ENCODE measurements at regions not wholly inside any gene's neighbourhood (a gene's known extent, or its start where the extent isn't known, plus 50 kb on each side); places are given as distances from the start of the nearest gene placed in this dataset.

GRCh38 chr2:219722276-219722879, 94.9 kb downstream of the SLC4A3 start:
- Histone ChIP-seq H4K20me1 (no peaks in the 10 kb centered on the region), H3K27ac (no peak overlapping the region), H3K4me3 (no peak overlapping the region), H3K4me1 (no peaks in the 10 kb centered on the region), H3K4me2 (no peak overlapping the region), H3K36me3 (no peaks in the 10 kb centered on the region), H3K9ac (no peak overlapping the region), H3K27me3 (no peaks in the 10 kb centered on the region), H3K9me3 (replicated peaks in 1 of 11) (no peaks in the 10 kb centered on the region)
- no peak for TF ChIP-seq Cebpa-rat (IDR thresholded peaks at IDR 0.05)

GRCh38 chr2:219723311-219723710, 95.9 kb downstream of the SLC4A3 start:
- Histone ChIP-seq H3K27ac (no peak overlapping the region), H3K9ac (no peak overlapping the region), H3K4me2 (no peak overlapping the region), H3K27me3 (no peaks in the 10 kb centered on the region), H3K4me3 (no peak overlapping the region), H3K4me1 (peaks cover 0 to 6% (median 0%) of the 10 kb centered on the region in 10 experiments; a peak in 3 of 20 replicates), H4K20me1 (no peaks in the 10 kb centered on the region), H3K9me3 (replicated peaks in 1 of 11) (no peaks in the 10 kb centered on the region), H3K36me3 (no peaks in the 10 kb centered on the region)
- TF ChIP-seq Cebpa-rat (IDR thresholded peaks at IDR 0.05), result no peak

- Histone ChIP-seq H3K36me3 (no peaks in the 10 kb centered on the region), H3K4me1 (peaks cover 0 to 6% (median 0%) of the 10 kb centered on the region in 10 experiments; a peak in 3 of 20 replicates), H3K4me3 (no peak overlapping the region), H3K9ac (no peak overlapping the region), H3K9me3 (replicated peaks in 1 of 11) (no peaks in the 10 kb centered on the region), H3K27me3 (no peaks in the 10 kb centered on the region), H3K4me2 (no peak overlapping the region), H4K20me1 (no peaks in the 10 kb centered on the region), H3K27ac (no peak overlapping the region)
- no peak for TF ChIP-seq Cebpa-rat (IDR thresholded peaks at IDR 0.05)
Observed at GRCh38 chr2:219724628-219725027, 97.2 kb downstream of the SLC4A3 start.

GRCh38 chr2:219726916-219727315, 99.5 kb downstream of the SLC4A3 start:
- Histone ChIP-seq H4K20me1 (no peaks in the 10 kb centered on the region), H3K27ac (no peak overlapping the region)
- no peak for TF ChIP-seq Cebpa-rat (IDR thresholded peaks at IDR 0.05)

GRCh38 chr2:219727771-219728429, 100.5 kb downstream of the SLC4A3 start:
- Histone ChIP-seq H3K4me2 (peak overlapping the region in 2 of 11 experiments; percentile 9 to 27; a peak in 1 of 22 replicates), H3K27ac (no peak overlapping the region), H3K4me1 (peaks cover 0 to 6% (median 0%) of the 10 kb centered on the region in 10 experiments; a peak in 3 of 20 replicates), H4K20me1 (no peaks in the 10 kb centered on the region), H3K9ac (no peak overlapping the region), H3K36me3 (no peaks in the 10 kb centered on the region), H3K9me3 (replicated peaks in 1 of 11) (no peaks in the 10 kb centered on the region), H3K27me3 (no peaks in the 10 kb centered on the region), H3K4me3 (no peak overlapping the region)
- no peak for TF ChIP-seq Cebpa-rat (IDR thresholded peaks at IDR 0.05)

More at GRCh38 chr2:219726916-219727315, 99.5 kb downstream of the SLC4A3 start:
- Histone ChIP-seq H3K9ac (no peak overlapping the region), H3K4me3 (no peak overlapping the region), H3K27me3 (no peaks in the 10 kb centered on the region), H3K4me2 (no peak overlapping the region), H3K4me1 (peaks cover 0 to 6% (median 0%) of the 10 kb centered on the region in 10 experiments; a peak in 3 of 20 replicates), H3K9me3 (replicated peaks in 1 of 11) (no peaks in the 10 kb centered on the region), H3K36me3 (no peaks in the 10 kb centered on the region)

- Histone ChIP-seq H4K20me1 (no peaks in the 10 kb centered on the region), H3K27ac (no peak overlapping the region), H3K9me3 (replicated peaks in 1 of 11) (no peaks in the 10 kb centered on the region), H3K9ac (no peak overlapping the region), H3K4me2 (no peak overlapping the region), H3K4me3 (no peak overlapping the region), H3K27me3 (no peaks in the 10 kb centered on the region), H3K36me3 (no peaks in the 10 kb centered on the region), H3K4me1 (peaks cover 0 to 6% (median 0%) of the 10 kb centered on the region in 10 experiments; a peak in 3 of 20 replicates)
- no peak for TF ChIP-seq Cebpa-rat (IDR thresholded peaks at IDR 0.05)
Observed at GRCh38 chr2:219728991-219729487, 101.6 kb downstream of the SLC4A3 start.

GRCh38 chr2:219731173-219731572, 103.7 kb downstream of the SLC4A3 start:
- no peak overlapping the region for H3K9ac ChIP-seq
- H3K4me3 ChIP-seq, result no peak overlapping the region
- no peak overlapping the region for H3K27ac ChIP-seq
- H3K4me1 ChIP-seq, result peaks cover 0 to 6% (median 0%) of the 10 kb centered on the region in 10 experiments; a peak in 3 of 20 replicates
- TF ChIP-seq Cebpa-rat (IDR thresholded peaks at IDR 0.05), result no peak
- H3K27me3 ChIP-seq, result no peaks in the 10 kb centered on the region
- no peaks in the 10 kb centered on the region for H3K36me3 ChIP-seq
- H4K20me1 ChIP-seq, result no peaks in the 10 kb centered on the region
- no peak overlapping the region for H3K4me2 ChIP-seq
- no peaks in the 10 kb centered on the region for H3K9me3 ChIP-seq (replicated peaks in 1 of 11)

- no peak overlapping the region for H3K4me3 ChIP-seq
- H3K9me3 ChIP-seq (replicated peaks in 1 of 11), result no peaks in the 10 kb centered on the region
- no peaks in the 10 kb centered on the region for H4K20me1 ChIP-seq
- no peak overlapping the region for H3K27ac ChIP-seq
- H3K9ac ChIP-seq, result no peak overlapping the region
- no peak overlapping the region for H3K4me2 ChIP-seq
- no peaks in the 10 kb centered on the region for H3K36me3 ChIP-seq
- no peaks in the 10 kb centered on the region for H3K27me3 ChIP-seq
- no peak for TF ChIP-seq Cebpa-rat (IDR thresholded peaks at IDR 0.05)
- H3K4me1 ChIP-seq, result peaks cover 0 to 2% (median 0%) of the 10 kb centered on the region in 10 experiments; a peak in 2 of 20 replicates
Observed at GRCh38 chr2:219733106-219733505, 105.7 kb downstream of the SLC4A3 start.

GRCh38 chr2:219733746-219734145, 106.3 kb downstream of the SLC4A3 start:
- Histone ChIP-seq H4K20me1 (no peaks in the 10 kb centered on the region), H3K4me2 (no peak overlapping the region), H3K4me1 (no peaks in the 10 kb centered on the region), H3K4me3 (no peak overlapping the region), H3K9ac (no peak overlapping the region), H3K36me3 (no peaks in the 10 kb centered on the region), H3K9me3 (replicated peaks in 1 of 11) (no peaks in the 10 kb centered on the region), H3K27ac (no peak overlapping the region), H3K27me3 (no peaks in the 10 kb centered on the region)
- TF ChIP-seq Cebpa-rat (IDR thresholded peaks at IDR 0.05), result no peak

- Histone ChIP-seq H3K36me3 (no peaks in the 10 kb centered on the region), H3K9me3 (replicated peaks in 1 of 11) (no peaks in the 10 kb centered on the region), H3K4me1 (no peaks in the 10 kb centered on the region), H3K9ac (no peak overlapping the region), H3K27ac (no peak overlapping the region), H3K4me2 (no peak overlapping the region), H3K4me3 (no peak overlapping the region), H4K20me1 (no peaks in the 10 kb centered on the region), H3K27me3 (no peaks in the 10 kb centered on the region)
- TF ChIP-seq Cebpa-rat (IDR thresholded peaks at IDR 0.05), result no peak
Observed at GRCh38 chr2:219736209-219736608, 108.8 kb downstream of the SLC4A3 start.
